HT-29 (cell line): ENCODE measurements at regions not wholly inside any gene's neighbourhood (a gene's known extent, or its start where the extent isn't known, plus 50 kb on each side); places are given as distances from the start of the nearest gene placed in this dataset.
"Not testable (repeated sequence)": the region's sequence is repeated elsewhere in the genome, so short reads cannot be mapped to it uniquely, and the experiment has no call there.

Experiments
- DNase-seq: peaks from one replicate; pipeline ENCODE4 v3.0.0-alpha.2; 2015; ENCODE audit warnings: low spot score

DNA sequence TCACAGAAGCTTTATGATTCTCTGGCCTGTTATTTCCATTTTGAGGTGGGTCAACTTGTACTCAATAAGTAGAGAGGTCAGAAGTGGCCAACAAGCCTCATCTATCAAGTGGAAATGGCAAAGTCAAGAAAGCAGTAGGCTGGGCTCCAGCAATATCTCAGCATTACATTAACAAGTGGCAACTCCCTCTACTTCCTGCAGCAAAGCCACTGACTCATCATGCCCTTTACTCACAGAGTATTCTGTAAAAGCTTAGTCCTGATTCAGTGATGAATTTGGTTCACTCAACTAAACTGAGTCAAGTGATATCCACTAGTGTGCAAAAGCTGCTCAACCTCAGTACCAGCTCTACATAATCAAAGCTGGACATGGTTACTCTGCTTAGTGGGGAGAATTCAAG lies 954.6 kb downstream of the EPHA3 start:
- DNase-seq, result no peak

DNA sequence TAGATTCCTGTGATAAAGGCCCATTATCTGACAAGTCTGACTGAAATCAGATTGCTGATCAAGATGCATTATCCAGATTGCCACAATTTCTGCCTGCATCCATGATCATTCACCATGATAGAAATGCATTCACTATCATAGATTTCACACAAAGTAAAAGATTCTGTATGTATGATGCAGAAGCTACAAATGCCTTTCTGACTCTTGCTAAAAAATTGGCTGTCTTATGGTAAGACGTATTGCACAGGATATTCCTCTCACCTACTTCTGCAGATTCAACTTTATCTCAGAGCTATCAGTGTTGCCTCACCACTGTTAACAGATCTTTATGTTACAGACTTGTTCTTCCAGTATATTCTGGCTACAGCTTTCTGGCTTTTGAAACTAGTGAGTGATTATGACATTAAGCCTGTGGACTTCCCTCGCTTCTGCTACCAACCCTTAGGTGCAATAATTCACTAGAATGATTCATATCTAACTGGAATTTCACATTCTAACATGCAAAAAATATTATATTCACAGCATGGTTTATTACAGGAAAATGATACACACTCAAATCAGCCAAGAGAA lies 955.3 kb downstream of the EPHA3 start:
- DNase-seq, result no peak

DNA sequence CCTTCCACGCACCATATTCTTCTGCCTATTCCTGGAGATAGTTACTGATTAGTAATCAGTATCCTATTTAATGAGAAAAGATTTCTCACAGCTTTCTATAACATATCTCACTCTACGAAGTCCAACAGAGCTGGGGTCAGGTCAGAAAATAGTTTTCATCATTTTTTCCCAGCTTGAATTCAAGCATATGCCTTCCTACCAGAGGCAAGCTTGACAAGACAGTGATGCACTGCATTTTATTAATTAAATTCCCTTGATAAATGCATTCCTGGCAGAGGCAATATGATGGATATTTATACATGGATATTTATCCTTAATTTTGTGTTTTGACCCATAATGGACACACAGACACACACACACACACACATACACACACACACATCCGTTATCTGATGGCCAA lies 961.4 kb downstream of the EPHA3 start:
- DNase-seq, result no peak

DNA sequence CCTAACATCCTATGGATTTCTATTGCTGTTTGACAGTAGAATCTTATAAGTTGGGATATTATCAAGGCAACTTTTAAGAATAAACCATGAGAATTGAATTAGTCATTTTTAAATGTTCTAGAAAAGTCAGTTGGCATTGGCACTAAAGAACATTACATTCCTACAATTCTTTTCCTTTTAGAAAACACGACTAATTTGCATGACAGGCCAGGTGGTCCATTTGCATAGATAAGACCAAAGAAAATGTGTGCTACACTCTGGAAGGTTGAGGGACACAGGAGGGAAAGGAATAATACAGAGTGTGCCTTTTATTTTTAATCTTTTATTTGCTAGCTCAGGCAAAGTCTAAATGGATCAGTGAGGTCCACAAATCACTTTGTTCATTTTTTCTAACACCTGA lies 962.3 kb downstream of the EPHA3 start:
- no peak for DNase-seq

DNA sequence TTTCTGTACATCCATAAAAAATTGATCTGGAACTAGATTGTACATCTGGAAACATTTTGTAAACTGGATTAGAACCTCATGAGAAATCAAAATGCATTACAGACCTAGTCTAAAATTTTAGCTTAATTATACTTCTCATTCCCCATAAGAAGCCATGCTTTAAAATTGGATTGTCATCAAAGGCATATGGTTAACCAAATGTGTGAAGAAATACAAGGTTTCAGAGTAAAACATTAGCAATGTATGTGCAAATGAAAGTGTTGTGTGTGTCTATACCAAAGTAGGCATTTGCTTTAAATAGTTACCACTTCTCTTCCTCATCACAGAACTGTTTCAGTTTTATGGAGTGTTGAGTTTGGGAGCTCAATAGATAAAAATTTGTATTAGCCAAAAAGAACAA lies 968.7 kb downstream of the EPHA3 start:
- no peak for DNase-seq

DNA sequence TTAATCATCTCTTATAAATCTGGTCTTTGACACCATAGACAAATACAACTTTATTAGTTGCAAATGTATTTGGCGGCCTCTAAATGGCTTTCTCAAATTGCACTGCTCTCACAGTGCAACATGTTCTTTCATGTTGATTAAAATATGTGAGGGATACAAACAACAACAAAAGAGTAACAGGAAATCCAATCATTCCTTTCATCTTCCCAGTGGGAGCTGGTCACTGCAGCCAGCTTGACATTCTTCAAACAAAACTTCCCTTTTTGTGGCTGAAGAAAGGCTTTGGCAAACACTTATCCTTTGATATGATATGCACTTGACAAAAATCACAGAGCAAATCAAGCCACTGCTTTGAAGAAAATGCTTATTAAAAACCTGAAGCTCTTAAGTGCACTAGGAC lies 973.6 kb downstream of the EPHA3 start:
- DNase-seq, result no peak

DNA sequence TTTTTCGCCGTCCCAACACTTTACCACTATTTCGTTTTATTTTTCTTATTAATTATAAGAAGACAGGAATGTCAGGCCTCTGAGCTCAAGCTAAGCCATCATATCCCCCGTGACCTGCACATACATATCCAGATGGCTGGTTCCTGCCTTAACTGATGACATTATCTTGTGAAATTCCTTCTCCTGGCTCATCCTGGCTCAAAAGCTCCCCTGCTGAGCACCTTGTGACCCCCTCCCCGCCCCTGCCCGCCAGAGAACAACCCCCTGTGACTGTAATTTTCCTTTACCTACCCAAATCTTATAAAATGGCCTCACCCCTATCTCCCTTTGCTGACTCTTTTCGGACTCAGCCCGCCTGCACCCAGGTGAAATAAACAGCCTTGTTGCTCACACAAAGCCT lies 978.9 kb downstream of the EPHA3 start:
- not testable (repeated sequence) for DNase-seq

DNA sequence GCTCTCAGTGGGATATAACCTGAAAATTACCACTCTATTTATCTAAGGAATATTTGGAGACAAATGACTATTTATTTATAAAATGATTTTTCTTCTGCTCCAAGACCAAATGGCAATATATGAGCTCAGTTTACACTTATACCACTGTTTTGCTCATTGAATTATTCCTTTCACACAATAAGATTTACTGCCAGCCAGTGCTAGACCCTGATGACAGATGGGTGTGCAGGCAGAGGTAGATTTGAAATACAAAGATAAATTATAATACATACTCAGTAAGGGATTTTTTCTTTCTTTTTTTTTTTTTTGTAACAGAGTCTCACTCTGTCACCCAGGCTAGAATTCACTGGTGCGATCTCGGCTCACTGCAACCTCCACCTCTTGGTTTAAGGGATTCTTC lies 980.3 kb downstream of the EPHA3 start:
- DNase-seq, result no peak

DNA sequence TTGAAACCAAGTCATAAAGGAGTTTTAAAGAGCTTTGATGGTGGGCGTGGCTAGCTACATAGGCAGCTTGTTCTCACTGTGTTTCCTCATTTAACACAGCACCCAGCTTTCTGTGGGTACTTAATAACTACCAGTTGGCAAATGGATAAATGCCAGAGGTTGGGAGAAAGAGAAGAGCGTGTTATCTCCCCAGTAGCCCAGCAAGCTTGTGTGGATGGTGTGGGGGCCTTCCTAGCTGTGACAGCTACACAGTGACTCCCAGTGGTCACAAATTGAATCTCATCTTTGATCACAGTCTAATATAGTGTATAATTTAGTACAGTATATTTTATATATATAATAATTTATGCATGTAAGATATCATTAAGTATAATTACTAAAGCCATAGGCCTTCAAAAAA lies 984.1 kb downstream of the EPHA3 start:
- DNase-seq, result peak; percentile 16

DNA sequence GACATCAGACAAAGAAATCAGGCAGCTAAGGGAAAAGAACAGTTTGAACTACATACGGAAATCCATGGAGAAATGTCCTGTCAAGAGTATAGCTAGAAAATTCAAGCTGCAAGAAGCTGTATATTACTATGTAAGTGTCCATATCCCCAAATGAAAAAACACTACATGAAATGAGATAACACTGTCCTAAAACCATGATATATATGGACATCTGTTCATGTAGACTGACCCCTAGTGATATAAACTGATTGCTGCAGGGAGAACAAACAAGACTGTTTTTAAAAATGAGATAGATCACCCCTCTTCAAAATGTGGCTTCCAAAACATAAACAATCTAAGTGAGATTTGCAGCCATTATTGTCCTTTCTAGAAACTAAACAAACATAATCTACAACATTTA lies 985.6 kb downstream of the EPHA3 start:
- peak; percentile 15 for DNase-seq

DNA sequence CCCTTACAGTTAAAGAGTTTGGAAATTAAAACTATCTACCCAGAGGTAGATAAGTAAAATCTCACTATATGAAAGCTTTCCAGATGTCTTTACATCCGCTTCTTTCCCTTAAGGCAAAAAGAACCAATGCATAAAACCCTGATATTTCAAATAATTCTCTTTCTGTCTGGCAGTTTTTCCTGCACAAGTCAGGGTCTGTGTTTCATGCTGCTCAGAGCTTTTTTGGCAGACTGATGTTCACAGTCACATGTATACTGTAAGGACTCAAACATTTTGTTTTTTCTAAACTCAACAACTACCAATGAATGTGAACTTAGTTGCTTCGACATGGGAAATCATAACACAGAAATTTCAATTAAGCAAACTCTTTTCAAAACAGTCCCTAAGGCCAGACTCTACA lies 988.4 kb downstream of the EPHA3 start:
- DNase-seq, result no peak

DNA sequence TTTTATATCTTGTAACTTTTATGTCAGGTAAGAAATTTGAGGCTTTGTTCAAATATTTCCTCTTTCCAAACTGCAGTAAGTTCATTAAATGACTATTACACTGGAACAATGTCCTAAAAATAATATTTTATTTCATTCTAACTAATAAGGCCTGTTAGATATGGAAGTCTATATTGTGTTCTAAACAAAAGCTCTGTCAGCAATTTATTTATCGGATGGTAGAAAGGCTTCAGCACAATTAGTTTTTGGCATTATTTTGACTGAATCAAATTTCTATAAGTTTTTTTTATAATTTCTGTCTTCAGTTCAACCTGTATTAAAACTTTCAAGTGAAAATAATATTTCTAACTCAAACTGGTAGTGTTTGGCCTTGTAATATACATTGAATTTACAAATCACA lies 992.1 kb downstream of the EPHA3 start:
- DNase-seq, result no peak

DNA sequence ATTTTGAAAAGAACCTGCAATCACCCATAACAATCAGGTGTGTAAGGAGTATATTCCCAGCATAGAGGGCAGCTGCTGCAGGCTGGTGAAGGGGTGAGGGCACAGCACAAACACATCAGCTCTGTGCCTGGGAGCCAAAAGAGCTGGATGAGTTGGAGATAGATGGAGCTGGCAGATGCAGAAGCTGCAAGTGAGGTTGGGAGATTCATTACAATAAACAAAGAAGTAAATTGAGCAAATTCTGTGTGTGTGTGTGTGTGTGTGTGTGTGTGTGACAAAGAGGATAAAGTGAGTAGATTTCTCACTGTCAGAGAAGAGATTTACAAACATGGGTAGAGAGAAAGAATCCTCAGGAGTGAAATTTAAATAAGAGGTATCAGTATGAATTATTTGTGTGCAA lies 994.7 kb downstream of the EPHA3 start:
- DNase-seq, result no peak

DNA sequence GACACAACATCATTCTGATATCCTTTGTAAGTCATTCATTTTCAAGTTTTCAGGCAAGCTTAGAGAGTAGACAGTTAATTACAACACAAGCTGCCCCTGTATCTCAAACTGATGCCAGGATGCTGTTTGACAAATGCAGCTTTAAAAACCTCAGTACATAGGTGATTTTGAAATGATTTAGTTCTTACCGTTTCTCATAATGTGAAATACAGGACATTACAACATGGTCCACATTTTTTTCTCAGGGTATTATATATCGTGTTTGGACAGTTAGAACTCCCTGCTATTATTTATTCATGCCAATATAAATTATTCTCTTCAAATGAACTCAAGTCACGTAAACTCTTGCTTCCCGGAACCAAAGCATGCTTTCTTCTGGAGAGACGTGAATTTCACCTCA lies 1013.9 kb downstream of the EPHA3 start:
- no peak for DNase-seq

DNA sequence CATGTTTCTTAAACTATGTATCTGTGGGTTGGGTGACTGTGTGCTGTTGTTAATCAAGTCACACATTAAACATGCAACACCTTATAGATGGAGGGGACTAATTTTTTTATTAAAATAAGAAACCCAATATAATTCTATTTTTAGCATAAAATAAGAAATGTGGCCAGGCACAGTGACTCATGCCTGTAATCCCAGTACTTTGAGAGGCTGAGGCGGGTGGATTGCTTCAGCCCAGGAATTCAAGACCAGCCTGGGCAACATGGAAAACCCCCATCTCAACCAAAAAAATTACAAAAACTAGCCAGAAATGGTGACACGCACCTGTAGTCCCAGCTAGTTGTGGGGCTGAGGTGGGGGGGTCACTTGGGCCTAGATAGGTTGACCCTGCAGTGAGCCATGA lies 1021.0 kb downstream of the EPHA3 start:
- no peak for DNase-seq

DNA sequence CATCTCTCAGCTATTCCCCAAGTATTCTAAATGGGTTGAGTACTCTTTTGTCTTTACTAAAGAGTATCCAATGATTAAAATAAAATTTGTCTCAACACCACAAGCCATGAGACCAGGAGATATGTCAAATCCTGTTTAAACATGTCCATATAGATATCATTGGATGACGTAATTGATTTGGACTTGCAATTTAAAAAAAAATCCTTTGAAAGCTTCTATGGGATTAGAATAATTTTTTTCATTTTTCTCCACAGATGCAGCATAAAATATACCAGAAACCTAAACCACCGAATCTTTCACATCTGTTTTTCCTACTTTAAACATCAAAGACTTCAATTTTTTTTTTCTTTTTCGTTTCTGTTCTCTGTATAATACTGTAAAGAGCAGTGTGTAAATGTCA lies 1022.3 kb downstream of the EPHA3 start:
- no peak for DNase-seq

DNA sequence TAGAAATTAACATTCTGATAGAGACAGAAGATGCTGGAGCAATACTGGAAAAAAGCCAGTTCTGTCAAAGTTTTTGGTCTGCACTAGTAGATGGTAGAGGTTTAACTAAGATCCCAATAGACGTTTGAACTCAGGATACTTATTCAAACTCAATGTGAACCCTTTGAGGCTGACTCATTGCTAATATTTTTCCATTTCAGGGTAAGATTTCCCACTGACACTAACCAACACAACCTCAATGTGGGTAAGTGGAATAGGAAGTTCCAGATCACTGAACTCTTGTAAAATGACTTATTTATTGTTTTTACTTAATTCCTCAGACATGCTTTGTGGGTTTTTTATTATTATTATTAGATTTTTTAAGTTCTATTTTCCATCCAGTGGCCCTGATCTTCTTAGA lies 1024.8 kb downstream of the EPHA3 start:
- DNase-seq, result no peak

DNA sequence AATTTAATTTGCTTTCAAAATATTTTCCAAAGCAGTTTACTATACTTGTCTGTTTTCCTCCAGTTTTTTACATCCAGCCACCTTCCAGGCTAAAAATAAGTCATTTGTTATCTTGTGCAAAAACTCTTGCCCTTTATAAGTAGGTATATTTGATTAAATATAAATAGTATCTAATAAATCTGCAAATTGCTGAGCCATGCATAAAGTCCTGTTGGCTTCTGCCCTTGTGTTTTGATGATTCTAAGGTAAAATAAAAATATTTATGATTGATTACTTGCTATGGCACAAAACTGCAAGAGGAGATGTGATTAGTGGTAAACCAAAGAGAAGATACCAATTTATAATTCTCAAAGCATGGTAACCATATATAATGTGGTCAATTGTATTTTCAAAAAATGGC lies 1026.7 kb downstream of the EPHA3 start:
- no peak for DNase-seq

DNA sequence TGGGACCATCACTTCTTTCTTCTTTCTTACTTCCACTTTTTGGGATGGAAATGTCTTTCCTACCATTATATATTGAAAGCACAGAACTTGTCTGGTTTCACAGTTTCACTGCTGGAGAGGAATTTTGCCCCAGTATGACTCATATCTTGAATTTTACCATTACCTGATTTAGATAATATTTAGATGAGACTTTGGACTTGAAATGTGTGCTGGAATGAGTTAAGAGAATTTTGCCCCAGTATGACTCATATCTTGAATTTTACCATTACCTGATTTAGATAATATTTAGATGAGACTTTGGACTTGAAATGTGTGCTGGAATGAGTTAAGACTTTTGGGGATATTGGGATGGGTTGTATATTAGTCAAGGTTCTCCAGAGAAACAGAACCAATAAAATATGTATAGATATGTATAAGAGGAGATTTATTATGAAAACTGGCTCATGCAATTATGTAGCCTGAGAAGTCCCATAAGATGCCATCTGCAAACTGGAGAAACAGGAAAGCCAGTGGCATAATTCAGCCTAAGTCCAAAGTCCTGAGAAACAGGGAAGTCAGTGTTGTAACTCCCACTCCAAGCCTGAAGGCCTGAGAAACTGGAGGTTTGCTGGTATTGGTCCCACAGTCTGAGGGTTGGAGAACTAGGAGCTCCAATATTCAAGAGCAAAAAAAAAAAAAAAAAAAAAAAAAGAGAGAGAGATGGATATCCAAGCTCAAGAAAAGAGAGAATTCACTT lies 1029.2 kb downstream of the EPHA3 start:
- peak; percentile 69 for DNase-seq

DNA sequence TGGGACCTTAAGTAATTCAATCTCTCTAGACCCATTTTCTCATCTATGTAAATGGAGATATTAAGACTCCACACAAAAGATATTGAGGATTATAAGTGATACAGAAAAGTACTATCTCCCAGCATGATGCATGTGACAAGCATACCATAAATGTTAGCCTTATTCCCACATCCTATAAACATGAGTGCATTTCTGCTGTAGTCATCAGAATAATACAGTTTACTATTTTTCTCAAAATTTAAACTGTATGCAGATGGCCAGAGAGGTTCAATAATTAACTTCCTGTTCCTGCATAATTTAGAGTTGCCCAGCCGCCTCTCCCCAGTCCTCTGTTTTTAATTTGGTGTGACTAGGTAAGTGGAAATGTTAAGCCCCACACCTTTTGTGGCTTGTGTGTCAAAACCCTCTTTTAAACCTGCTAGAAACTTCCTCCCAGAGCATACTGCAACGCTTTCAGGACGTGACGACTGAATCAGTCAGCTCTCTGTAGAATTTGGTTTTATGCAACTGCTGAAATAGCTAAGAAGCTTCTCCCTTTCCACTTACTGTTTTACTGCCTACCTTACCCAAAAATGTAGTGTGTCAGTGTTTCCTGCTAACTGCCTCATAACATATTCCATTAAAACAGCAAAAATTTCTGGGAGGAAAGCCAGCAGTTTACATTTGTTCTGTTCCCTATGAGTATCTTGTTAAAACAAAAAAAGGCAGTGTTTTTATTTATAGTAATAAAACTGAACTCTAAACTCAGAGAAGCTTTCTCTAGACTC lies 1037.9 kb downstream of the EPHA3 start:
- DNase-seq, result no peak

DNA sequence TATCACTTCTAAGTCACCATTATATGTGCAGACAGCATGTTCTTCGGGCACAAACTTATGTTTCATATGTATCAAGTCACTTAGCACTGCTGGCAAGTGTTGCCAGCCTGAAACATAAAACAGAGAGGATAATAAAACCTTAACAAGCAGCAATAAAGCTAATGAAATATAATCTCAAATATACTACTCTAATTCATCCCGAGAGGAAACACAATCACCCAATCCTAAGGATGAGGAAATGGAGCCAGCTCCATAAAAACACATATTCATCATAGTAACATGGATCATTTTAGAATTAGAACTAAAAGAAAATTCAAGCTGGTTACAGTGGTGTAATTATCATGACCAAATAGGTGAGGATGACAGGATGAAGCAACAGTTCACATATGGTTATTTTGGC lies 1072.7 kb downstream of the EPHA3 start:
- no peak for DNase-seq

DNA sequence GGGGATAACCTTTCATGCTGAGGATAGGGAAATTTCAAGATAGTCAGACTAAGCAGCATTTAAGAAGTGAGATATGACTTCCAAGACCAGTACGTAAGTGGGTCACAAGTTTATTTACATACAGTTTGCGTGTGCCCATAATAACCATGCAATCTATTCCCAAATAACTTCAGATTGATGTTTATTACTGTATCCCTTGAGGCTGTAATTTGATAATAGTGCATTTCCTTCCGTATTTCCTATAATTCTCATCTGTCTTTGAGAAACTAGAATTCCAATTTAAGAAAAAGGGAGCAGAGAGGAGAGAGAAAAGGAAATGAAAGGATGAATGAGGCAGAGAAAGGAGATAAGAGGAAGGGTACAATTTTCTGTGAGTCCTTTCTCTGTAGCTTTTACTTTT lies 1073.1 kb downstream of the EPHA3 start:
- no peak for DNase-seq
